ENCODE measurements at regions not wholly inside any gene's neighbourhood (a gene's known extent, or its start where the extent isn't known, plus 50 kb on each side); places are given as distances from the start of the nearest gene placed in this dataset.

- no peak for TF ChIP-seq CTCF (IDR thresholded peaks at IDR 0.05; ENCODE audit: insufficient read depth, low read depth, low read length)
- no peak for TF ChIP-seq EZH2 (IDR thresholded peaks at IDR 0.05; ENCODE audit: insufficient read depth, low read length)
These were observed 165.2 kb downstream of the RMI1 start for GRCh38 chr9:84145780-84146179.

All from astrocyte (in vitro differentiated cells and primary cell).